HG03469 (cell line): ENCODE measurements at regions not wholly inside any gene's neighbourhood (a gene's known extent, or its start where the extent isn't known, plus 50 kb on each side); places are given as distances from the start of the nearest gene placed in this dataset.

Experiments used
- ATAC-seq: cut with Tn5 transposase; IDR thresholded peaks from one replicate; pipeline ENCODE4 v1.9.1; 2021; ENCODE audit warnings: mild to moderate bottlenecking, moderate library complexity, moderate number of reproducible peaks; ENCODE audit not compliant: unreplicated experiment

GRCh38 chr6:84528201-84528600 lies 236.2 kb downstream of the TBX18 start:
- ATAC-seq = no peak

DNA sequence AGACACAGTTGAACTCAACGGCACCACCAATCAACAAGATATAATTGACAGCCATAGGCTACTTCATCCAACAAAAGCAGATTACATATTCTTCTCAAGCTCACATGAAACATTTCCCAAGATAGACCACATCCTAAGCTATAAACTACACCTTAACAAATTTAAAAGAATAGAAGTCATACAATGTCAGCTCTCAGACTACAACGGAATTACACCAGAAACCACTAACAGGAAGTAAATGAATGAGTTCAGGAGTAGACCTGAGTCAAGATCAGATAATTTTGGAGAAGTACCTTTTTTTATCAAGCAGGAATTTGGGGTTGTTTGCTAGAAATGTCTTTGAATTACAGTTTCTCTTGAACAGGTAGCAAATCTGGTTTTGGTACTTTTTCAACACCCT lies 237.8 kb downstream of the TBX18 start:
- ATAC-seq = no peak

DNA sequence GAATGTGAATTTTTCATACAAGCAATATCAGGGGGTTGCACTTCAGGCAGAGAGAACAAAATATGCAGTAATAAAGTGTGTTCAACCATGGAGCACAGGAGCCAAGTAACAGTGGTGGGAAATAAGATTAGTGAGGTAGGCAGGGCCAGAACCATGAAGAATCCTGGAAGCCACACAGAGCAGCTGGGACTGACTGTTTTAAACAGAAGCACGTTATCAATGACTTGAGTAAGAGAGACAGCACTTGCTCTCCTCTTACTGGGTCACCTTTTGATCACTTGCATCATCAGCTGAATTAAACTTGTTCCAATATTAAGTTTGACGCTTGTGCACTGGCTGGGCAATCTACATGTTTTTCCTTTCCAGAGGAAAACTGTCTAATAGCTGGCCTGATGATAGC lies 238.5 kb downstream of the TBX18 start:
- ATAC-seq = no peak

- ATAC-seq = no peak
Measured at GRCh38 chr6:84524636-84525035, 239.8 kb downstream of the TBX18 start.

GRCh38 chr6:84522135-84522549 lies 242.3 kb downstream of the TBX18 start:
- no peak for ATAC-seq

DNA sequence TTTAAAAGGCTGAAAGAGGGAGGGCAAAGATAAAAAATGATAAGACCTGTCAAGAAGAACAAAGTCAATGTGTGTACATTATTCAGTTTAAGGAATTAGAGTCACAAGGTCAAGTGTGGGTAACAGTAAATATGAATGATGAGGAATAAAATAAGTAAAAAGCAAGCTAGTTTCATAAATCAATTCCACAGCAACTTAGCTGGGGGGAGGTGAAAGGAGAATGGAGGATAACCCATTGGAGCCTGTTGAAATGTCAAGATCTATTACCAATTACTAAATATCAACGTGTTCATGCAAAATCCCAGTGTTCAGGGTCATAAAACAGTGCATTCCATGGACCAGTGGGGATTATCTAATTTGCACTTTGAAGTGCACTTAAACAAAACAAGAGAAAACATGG lies 242.9 kb downstream of the TBX18 start:
- ATAC-seq = no peak

DNA sequence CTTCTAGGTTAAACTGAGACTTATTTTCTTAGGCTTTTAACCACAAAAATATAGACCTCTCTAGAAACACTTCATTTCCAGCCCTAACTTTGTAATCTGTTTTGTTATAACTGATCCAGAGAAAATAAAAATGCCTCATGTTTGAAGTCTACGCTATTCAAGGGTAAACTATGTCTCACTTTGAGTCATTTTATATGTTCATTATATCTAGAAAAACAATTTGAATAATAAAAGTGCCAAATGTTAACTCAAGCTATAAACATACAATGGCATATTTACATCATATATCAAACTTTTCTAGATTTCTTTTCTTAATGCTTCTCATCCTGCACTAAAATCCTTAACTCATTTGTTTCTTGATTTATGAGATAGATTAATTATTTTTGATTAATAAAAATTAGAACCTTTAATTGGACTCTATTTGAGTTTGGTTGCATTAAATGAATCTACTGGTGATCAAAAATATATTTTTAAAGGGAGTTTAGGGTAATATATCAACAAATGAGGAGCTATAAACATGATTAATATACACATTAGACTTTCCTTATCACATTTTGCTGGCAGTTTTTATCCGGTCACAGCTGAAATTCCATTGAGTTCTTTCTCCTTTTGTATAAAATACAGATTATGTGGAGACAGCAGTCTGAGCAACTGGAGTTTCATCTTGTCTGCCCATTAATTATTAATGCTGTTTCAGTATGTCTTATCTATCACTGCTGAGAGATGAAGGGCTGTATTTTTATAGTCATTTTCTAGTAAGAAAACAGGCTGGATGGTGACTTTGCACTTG lies 246.5 kb downstream of the TBX18 start:
- ATAC-seq = no peak

DNA sequence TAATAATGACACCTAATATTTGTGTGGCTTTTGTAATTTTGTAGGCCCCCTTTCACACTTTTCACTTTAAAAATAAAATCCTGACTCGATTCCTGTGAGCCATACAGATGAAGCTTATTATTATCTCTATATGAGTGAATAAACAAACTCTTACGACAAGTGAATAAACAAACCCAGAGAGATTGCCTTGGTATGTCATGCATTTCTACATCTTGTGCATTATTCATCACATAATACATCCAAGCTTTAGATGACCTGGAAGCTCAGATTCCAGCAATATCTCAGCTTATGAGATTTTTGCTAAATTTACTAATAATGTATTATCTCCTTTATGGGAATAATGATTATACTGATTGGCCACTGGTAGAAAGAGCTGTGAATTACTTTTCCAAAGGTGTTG lies 248.2 kb downstream of the TBX18 start:
- no peak for ATAC-seq

GRCh38 chr6:84515067-84515466 lies 249.3 kb downstream of the TBX18 start:
- no peak for ATAC-seq

DNA sequence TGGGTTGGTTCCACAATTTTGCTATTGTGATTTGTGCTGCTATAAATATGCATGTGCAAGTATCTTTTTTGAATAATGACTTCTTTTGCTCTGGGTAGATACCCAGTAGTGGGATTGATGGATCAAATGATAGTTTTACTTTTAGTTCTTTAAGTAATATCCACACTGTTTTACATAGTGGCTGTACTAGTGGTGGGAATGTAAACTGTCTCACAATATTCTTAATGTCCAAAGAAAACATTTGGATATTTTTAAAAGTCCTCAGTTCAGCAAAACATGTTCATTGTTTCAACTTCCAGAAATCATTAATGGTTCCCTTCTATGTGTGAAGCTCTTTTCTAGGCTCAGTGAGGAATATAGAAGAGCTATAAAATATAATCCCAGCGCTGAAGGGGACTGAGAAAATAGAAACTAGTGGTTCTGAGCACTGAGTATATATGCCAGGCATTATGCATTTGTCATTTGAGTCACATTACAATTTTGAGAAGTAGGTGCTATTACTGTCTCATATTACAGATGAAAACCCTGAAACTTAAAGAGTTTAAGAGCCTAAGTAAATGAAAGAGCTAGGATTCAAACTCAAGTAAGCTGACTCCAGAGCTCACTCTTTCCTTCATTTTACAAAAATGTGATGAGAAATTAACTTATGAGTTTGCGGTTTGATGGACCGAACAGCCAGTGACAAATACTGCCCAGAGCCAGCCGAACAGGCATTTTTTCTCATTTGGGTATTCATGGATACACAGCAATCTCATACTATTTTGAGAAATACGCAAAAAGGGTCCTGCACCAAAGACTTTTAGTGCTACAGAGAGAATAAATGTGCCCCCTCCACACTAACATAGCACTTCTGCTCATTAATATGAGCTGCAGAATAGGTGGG lies 250.1 kb downstream of the TBX18 start:
- no peak for ATAC-seq

DNA sequence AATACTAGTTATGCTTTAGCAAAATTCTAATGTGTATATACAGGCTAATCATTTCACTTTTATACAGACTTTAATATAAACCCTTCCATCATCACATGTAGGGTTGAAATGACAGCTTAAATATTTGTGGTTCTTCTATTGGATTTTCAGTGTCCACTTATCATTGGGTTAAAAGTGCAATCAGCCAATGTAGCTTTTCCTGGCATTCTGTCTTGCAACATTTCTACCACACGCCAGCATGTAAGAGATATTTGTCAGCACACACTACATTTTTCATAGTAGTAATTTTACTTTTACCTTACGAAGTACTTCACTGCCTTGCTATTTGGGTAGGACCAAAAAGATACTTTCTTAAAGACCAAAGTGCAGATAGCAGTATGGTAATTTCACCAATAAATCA lies 252.0 kb downstream of the TBX18 start:
- no peak for ATAC-seq

DNA sequence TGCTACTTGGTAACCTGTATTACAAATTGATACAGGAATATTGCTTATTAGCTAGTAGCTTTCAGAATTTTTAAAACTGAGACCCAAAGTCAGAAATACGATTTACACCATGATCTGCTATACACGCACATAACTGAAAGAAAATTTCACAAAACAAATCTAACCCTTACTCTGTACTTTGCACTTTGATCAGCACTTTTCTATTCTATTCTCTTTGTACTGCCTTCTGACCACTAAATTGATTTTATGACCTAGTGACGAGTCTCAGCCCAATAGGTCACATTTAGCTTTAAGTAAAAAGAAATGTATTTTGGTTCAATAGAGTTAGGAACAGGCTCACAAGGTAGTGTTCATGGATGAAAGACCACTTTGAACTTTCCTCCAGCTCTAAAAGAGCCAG lies 252.5 kb downstream of the TBX18 start:
- no peak for ATAC-seq

GRCh38 chr6:84508981-84509380 lies 255.4 kb downstream of the TBX18 start:
- ATAC-seq = no peak

GRCh38 chr6:84508334-84508733 lies 256.1 kb downstream of the TBX18 start:
- no peak for ATAC-seq

DNA sequence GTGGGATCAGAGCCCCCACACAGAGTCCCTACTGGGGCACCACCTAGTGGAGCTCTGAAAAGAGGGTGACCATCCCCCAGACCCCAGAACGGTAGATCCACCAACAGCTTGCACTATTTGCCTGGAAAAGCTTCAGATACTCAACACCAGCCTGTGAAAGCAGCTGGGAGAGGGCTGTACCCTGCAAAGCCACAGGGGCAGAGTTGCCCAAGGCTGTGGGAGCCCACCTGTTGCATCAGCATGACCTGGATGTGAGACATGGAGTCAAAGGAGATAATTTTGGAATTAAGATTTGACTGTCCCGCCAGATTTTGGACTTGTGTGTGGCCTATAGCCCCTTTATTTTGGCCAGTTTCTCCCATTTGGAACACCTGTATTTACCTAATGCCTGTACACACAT lies 260.4 kb downstream of the TBX18 start:
- no peak for ATAC-seq

DNA sequence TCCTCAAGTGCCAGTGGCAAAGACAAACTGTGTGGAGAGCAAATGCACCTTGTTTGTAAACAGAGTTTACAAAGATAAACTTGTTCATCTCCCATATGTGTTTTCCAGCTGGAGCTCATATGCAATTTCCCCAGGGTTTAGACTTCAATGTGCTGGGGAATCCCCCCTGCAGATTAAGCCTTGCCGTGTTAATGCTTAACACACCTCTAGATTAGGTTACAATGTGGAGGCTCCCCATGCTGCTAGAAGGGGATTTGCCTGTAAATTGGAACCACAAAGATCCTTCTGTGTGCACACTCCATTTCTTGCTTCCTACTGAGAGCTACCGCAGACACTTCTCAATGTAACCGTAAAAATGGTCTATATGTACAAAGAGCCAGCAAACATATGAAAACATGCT lies 263.1 kb downstream of the TBX18 start:
- no peak for ATAC-seq

GRCh38 chr6:84500726-84501125 lies 263.7 kb downstream of the TBX18 start:
- ATAC-seq = no peak

GRCh38 chr6:84498905-84499304 lies 265.5 kb downstream of the TBX18 start:
- ATAC-seq = no peak

DNA sequence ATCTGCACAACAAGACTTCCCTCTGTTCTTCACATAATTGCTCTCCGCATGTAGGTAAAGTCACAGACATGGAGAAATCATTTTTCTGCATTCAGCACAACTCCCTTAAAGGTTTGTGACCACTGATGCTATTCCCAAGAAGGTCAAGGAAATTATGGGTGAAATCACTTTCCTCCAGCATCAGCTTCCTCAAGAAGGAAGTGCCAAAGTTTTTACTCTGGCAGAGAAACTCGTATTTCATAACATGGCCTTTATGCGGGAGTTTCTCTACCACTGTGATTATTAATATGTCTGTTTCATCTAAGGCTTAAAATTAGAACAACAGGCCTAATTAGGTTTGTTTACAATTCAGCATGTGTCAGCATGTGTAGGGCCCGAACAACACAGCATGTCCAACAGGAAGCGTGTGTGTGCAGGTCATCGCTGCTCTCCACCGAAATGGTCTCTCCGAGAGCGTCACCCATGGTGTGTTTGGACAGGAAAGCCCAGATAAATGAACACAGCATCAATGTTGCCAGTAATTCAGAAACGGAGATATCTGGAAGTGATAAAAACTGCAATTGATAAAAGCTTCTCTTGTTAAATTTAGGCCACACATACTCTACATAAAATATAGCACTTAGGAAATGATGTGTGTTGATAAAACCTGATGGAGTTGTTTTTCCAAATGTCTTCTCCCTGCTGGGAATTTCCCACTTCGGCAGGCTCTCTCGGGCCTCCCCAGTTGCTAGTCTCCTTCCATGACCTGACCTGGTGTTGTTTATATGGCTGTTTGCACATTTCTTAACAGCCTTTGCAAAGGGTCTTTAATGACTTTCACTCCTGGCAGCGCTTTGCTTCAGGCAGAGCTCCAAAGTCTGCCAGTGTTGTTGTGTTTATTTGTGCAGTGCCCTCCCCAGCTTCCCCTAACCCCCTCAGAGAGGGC lies 265.1 kb upstream of the CEP162 start:
- ATAC-seq = no peak

DNA sequence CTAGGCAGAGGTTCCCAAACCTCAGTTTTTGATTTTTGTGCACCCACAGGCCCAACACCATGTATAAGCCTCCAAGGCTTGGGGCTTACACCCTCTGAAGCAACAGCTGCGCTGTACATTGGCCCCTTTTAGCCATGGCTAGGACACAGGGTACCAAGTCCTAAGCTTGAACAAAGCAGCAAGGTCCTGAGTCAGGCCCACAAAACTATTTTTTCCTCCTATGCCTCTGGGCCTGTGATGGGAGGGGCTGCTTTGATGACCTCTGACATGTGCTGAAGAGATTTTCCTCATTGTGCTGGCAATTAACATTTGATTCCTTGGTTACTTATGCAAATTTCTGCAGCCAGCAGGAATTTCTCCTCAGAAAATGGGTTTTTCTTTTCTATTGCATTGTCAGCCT lies 262.2 kb upstream of the CEP162 start:
- ATAC-seq = no peak

- no peak for ATAC-seq
Measured at GRCh38 chr6:84486526-84486925, 259.1 kb upstream of the CEP162 start.
